GM18505 (cell line): ENCODE measurements at regions not wholly inside any gene's neighbourhood (a gene's known extent, or its start where the extent isn't known, plus 50 kb on each side); places are given as distances from the start of the nearest gene placed in this dataset.
A peak's percentile ranks its signal among the peaks of the same experiment; 100 is the strongest.
"Not testable (repeated sequence)": the region's sequence is repeated elsewhere in the genome, so short reads cannot be mapped to it uniquely, and the experiment has no call there.

Experiments
- ATAC-seq: cut with Tn5 transposase; IDR thresholded peaks from one replicate; pipeline ENCODE4 v1.9.1; 2021; ENCODE audit not compliant: unreplicated experiment
- POLR2A ChIP-seq: IDR thresholded peaks from 4 replicates; pipeline ENCODE4 v1.6.1; 2011; ENCODE audit warnings: borderline replicate concordance; ENCODE audit not compliant: insufficient read depth, insufficient read length; ENCODE audit errors: extremely low read depth

DNA sequence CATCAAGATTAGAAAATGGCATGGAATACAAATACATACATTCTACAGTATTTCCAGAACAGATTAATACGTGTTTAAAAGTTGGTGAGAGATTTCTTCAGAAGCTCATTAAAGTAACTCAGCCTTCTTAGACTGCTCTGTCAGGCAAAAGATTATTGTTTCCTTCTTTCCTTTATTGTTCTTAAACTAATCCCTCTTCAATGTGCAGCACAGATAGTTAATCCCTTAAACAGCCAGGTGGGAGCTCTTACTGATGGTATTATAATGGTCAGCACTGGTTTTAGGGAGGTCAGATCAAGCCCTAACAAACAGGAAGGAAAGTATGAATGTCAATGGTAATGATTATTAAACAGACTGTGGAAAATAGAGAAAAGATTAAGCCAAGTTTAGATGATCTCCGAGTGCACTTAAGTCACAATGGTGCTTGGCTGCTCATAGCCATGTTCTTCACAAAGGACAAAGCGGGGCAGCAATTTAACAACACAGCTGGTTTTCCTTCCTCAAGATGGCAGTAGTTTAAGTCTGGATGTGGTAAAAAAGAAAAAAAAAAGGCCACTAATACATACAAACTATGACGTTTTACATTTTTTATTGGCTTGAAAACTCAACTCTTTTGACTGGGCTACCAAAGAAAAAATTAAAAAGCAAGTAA lies 992.6 kb downstream of the PCDH9 start:
- no peak for TF ChIP-seq POLR2A

DNA sequence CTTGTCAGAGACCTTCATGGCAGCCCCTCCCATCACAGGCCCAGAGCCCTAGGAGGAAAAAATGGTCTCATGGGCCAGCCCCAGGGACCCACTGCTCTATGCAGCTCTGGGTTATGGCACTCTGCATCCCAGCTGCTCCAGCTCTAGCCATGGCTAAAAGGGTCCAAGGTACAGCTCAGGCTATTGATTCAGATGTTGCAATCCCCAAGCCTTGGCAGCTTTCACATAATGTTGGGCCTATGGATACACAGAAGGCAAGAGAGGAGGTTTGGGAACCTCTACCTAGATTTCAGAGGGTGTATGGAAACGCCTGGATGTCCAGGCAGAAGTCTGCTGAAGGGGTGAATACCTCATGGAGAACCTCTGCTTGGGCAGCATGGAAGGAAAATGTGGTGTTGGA lies 996.0 kb downstream of the PCDH9 start:
- ATAC-seq = no peak
- no peak for TF ChIP-seq POLR2A

More for the DNA sequence above, 992.6 kb downstream of the PCDH9 start:
- no peak for ATAC-seq

DNA sequence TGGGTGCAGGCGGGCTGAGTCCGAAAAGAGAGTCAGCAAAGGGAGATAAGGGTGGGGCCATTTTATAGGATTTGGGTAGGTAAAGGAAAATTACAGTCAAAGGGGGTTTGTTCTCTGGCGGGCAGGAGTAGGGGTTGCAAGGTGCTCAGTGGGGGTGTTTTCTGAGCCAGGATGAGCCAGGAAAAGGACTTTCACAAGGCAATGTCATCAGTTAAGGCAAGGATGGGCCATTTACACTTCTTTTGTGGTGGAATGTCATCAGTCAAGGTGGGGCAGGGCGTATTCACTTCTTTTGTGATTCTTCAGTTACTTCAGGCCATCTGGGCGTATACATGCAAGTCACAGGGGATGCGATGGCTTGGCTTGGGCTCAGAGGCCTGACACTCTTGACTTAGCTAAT lies 998.2 kb downstream of the PCDH9 start:
- not testable (repeated sequence) for ATAC-seq

DNA sequence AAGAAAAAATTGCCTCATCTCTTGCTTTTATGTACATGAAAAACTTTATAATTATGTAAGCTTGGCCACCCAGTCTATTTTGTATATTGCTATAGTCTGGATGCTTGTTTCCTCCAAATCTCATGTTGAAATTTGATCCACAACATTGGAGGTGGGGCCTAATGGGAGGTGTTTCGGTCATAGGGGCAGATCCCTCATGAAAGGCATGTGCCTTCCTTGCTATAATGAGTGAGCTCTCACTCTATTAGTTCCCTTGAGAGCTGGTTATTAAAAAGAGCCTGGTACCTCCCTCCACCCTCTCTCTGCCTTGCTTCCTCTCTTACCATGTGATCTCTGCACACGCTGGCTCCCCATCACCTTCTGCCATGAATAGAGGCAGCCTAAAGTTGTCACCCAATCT lies 1005.1 kb downstream of the PCDH9 start:
- no peak for TF ChIP-seq POLR2A
- ATAC-seq = no peak

DNA sequence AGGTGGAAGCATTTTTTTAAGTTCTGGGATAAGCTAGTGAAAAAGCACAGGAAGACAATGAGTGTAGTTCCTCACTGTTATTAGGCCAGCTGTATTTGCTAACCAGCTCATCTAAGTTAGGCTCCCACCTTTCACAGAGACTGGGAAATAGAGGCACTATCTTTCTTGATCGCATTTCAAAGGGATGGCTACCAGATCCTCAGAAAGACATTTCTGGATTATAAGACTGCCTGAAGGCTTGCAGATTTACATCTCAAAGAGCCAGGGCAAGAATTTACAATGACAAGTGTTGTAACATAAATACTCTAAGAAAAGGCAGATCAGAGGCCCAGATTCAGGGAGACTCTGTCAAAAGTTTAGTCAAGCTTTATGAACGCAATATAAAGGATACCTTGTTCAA lies 1005.5 kb downstream of the PCDH9 start:
- TF ChIP-seq POLR2A = no peak
- no peak for ATAC-seq

DNA sequence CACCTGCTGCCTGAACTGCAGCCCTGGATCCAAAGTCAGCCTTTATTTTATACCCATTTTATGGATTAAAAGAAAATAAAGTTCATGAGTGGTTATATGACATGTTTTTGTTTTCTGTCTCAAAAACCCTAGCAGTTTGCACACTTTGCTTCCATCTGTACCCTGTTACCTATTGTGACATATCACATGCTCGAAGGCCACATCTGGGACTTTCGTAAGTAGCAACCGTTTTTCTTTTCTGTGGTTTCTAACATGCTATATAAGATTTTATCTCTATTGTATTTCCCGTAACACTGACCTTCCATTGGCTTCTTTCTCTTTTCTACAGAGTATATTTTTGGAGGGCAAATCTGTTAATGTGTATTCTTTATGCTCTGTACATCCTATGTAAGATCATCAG lies 1007.2 kb downstream of the PCDH9 start:
- TF ChIP-seq POLR2A = no peak
- peak; percentile 70 for ATAC-seq

DNA sequence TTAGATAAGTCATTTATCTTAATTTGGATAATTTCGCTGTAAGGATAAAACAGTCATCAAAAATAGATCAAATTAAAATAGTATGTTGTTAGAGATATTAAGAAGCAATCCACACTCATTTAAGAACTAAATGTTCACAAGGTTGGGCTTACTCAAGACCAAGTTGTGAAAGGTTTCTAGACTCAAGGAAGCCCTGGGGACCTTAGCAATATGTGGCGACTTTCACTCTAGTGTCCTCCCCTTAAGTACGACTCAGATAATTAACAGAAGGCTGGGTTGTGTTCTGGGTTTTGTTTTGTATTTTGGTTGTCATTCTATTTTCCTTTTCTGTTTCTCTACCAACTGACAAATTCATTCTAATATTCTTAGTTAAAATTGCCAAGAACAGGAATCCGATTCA lies 1008.0 kb downstream of the PCDH9 start:
- no peak for ATAC-seq
- TF ChIP-seq POLR2A = no peak

DNA sequence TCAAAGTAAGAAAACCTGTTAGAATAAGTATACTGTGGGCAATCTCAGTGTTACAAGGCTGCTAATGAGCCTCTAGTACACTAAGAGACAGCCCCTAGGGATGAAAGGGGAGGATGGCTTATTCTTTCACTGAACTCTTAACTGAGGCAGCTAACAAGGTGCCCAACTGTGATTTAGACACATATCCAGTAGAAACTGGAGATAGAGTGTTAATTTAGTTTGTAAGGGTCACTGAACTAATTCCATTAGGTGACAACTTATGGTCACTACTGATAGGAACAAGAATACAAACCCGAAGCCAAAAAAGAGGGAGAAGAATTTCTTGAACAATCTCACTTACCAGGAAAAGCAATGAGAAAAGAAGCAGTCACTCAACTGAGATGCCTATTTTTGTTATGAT lies 1010.6 kb downstream of the PCDH9 start:
- no peak for ATAC-seq
- no peak for TF ChIP-seq POLR2A

DNA sequence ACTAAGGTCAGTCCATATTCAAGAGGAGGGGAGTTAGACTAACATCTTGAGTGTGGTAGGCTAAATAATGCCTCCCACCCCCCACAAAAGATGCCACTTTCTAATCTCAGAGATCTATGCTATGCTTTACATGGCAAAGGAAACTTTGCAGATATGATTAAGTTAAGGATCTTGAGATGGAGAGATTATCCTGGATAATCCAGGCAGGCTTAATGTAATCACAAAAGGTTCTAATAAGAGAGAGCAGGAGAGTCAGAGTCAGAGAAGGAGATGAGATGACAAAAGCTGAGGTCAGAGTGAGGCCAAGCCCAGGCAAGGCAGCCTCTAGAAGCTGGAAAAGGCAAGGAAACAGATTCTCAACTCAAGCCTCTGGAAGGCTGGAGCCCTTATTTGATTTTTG lies 1011.6 kb downstream of the PCDH9 start:
- TF ChIP-seq POLR2A = no peak
- ATAC-seq = no peak

DNA sequence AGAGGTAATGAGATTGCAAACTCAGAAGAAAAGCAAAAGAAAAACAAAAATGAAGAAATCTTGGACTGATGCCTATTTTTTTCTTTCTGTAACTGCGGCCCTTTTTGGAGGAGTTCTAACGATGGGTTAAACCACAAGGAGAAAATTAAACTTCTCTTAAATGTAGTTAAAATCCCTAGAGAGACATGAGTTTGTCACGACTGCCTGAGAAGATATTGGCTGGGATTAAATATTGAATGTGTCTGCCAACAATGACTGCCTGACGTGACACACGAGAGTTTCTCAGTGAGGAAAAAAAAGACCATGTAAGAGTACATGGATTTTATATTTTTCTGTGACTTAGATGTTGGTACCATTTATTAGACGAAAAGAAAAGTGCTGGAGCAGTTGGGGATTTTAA lies 1013.4 kb downstream of the PCDH9 start:
- TF ChIP-seq POLR2A = no peak
- ATAC-seq = no peak

DNA sequence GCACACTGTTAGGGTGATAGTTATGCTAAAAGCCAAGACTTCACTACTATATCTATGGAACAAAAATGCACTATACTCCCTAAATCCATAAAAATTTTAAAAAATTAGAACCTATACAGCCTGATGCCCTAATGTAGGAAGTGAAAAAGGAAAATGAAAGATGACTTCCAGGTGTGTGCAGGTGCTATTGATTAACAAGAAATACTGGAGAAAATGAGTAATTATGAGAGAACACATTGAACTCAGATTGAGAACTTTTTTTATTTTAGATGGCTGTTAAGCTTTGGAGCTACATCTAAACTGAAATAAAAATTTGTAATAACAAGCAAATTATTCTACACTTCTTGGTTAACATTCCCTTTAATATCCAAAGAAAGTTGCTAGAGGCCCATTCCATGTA lies 1015.7 kb downstream of the PCDH9 start:
- no peak for ATAC-seq
- TF ChIP-seq POLR2A = no peak

DNA sequence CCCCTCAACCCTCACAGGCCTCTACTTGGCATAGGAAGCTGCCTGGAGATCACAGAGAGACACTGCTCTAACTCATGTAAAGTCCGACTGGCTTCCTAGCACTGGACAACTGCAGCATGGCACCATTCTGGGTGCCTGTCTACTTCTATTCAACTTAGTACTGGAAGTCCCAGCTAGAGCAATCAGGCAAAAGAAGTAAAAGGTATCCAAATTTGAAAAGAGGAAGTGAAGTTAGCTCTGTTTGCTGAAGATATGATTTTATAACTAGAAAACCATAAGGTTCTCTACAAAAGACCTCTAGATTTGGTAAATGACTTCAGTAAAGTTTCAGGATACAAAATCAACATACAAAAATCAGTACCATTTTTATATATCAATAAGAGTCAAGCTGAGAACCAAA lies 1017.6 kb downstream of the PCDH9 start:
- ATAC-seq = peak; percentile 58
- TF ChIP-seq POLR2A = no peak

DNA sequence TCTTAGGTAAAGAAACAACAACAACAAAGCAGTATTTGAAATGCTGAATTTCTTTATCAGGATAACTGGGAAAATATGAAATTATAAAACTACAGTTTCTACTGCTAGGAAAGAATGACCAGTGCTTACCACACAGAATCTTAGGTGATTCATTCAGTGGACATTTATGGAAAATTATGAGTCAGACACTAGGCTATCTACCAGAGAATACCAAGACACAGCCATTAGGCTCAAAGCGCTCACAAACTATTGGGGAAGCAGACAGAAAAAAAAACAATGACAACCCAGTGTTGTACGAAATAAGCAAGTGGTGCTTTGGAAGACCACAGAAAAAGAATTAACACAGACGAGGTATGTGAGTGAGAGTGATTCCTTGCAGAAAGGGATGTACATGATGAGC lies 1019.5 kb downstream of the PCDH9 start:
- TF ChIP-seq POLR2A = no peak

DNA sequence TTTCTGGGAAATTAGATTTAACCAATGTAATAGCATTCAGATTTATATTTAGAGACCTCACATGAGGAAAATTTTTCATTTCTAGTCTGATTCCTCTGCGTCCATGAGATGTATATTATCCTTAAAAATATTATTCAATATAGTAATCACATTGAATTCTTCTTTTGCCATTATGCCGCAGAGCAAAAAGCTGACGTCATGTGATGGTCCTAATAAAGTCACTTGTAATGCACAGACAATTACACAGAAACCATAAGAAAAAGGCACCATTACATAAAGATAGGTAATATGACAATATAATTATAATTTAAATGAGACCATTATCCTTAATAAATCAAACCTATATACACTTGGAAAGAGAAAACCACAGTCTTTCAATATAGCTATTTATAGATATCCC lies 1021.5 kb downstream of the PCDH9 start:
- TF ChIP-seq POLR2A = no peak
- ATAC-seq = no peak

More for the DNA sequence above, 1019.5 kb downstream of the PCDH9 start:
- ATAC-seq = no peak

DNA sequence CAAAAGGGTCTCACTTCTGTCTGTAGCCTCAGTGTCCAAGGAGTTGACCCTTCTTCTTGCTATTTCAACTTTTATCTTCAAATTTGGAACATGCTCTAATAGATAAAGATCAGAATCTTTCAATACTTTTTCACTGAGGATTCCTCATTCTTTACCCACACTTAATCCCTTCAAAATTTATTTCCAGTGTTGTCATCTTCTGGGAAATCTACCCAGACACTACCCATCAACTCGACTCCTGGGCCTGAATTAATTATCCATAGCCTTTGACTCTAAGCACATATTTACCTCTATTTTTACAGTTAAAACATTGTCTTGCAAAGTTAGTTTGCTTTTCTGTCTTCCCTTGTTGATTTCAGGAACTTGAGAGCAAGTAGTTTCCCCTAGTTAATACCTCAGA lies 1022.5 kb downstream of the PCDH9 start:
- TF ChIP-seq POLR2A = no peak
- ATAC-seq = no peak
